ENCODE measurements at regions not wholly inside any gene's neighbourhood (a gene's known extent, or its start where the extent isn't known, plus 50 kb on each side); places are given as distances from the start of the nearest gene placed in this dataset.
"Not testable (repeated sequence)": the region's sequence is repeated elsewhere in the genome, so short reads cannot be mapped to it uniquely, and the experiment has no call there.

DNA sequence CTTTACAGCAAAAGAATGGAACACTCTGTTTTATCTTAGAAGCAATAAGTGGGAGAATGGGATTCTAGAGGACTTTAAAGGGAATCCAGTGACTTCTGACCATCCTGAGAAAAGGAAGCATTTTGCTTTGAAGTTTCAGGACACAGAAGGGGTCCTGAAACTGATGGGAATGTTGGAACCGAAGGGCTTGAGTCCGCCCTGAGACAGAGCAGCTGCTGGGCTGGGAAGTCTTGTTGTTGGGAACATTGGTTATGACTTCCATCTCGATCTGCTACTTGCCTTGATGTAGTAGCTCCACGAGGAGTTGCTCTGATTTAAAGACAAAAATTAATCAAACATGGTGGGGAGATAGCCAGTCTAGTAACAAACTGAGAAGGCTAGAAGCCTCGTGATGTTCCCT, 177.6 kb downstream of the JCAD start:
- no peak for DNase-seq (ENCODE audit: low spot score)

DNA sequence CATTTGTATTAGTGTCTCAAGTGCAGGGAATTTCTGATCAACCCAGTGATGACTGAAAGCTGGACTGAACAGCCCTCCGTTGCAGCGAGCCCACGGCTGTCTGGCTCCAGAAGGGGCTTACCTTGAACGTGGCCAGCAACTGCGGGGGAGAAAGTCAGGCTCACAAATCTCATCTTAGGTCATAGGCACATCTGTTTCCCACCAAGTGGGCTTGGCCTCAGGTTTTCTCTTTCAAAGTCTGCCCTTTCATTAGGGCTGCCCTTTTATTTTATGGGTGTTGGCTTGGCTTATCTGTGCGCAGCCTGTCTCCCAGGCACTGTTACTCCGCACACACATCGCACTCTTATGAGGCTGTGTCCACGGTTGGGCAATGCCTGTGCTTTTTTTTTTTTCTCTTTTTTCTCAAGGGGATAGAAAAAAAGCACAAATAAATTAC, 178.0 kb downstream of the JCAD start:
- DNase-seq (ENCODE audit: low spot score): no peak

DNA sequence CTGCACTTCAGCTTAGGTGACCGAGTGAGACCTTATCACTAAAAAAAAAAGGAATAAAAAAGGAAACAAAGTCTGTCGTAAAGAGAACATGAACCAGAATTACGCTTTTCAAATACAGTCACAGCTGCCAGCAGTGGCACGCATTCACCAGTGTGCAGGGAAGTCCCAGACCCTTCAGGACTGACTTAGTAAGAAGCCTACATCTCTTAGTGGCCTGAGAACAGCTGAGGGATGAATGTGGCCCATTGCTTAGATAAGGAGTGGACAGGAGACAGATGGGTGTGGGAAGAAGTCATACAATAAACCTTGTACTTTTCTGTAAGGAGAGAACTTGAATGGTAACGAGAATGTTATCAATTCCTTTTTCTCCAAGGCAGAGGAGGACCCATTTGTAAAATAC, 178.5 kb downstream of the JCAD start:
- no peak for DNase-seq (ENCODE audit: low spot score)

DNA sequence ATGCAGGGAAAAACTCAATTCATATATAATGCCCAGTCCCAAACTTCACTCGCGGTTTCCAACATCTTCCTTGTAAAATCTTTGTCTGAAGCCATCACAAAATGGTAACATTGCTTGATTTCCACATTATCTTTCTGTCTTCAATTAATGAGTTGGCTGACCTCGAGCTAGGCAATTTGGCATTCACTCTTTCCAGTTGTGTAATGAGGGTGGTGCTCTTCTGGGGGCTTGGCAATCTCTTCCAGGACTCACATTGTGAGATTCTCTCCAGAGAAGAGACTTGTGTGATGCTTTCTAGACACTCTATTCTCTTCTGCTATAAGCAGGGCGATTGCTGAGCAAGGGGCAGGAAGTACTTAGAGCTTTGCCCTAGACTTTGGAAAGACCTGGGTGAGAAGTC, 179.5 kb downstream of the JCAD start:
- DNase-seq (ENCODE audit: low spot score): no peak

DNA sequence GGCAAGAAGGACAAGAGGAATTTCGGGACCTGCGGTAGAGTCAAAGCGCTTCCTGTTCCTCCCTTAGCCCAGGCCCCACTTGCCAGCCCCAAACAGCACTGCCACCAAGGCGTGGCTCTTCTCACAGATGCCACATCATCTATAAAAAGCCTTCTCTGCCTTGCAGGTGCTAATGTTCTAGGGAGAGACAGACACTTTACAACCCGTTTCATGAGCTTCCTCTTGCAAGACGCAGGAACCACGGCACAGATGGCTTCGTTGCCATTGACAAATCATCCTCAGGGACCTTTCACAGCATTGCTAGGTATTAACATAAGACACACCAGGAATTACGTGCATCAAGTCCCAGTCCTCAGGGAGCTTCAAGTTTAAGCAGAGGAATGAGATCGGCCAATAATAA, 180.9 kb downstream of the JCAD start:
- DNase-seq (ENCODE audit: low spot score): no peak

DNA sequence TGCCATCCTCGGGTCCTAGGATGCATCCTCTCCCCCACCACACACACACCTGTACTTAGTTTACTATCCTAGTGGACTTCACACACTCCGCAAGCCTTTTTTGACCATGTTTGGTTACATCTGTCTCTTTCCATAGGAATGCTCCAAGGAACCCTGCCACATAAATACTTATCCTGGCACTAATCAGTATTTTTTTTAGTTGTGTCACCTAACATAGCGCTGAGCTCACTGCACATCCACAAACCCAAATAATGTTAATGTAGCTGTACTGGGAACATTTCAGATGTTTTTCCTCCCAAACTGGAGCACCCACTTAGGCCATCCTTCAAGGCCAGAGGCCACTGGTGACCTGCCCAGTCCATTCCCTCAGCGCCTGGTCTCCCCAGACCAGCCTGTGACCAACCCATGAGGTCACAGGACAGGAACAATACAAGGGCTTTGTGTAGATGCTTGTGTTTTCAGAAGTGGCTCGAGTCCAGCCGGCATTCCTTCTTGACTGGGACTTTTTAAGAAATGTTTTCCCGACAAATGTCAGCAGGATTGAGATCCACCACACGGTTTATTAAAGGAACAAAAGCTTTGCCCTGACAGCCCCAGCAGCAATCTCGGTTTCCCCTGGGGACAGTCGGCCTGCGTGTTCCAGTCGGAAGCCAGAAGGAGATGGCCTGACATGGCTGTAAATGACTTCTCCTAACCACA, 181.4 kb downstream of the JCAD start:
- DNase-seq (ENCODE audit: low spot score): no peak

DNA sequence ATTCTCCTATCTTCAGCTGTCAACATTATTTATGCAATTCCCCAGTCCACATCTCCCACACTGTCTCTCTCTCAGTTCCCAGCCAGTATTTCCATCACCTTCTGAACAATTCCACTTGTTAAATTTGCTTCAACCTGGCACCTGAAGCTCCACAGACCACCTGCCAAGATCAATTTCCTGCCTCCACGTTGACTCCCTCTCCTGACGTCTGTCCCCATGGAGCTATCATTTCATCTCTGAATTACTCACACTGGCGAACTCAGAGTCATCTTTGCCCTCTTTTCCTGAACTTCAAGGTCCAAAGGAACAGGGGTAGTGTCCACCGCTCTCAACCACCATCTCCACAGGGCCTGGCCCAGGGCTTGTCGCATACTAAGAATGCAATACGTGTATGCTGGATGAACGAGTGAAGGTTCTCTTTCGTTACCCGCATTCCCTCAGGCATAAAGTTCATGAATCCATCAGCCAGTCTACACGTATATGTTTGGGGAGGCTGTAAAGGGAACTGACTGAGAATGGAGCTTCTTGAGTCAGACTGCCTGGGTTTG, 183.3 kb downstream of the JCAD start:
- no peak for DNase-seq (ENCODE audit: low spot score)

DNA sequence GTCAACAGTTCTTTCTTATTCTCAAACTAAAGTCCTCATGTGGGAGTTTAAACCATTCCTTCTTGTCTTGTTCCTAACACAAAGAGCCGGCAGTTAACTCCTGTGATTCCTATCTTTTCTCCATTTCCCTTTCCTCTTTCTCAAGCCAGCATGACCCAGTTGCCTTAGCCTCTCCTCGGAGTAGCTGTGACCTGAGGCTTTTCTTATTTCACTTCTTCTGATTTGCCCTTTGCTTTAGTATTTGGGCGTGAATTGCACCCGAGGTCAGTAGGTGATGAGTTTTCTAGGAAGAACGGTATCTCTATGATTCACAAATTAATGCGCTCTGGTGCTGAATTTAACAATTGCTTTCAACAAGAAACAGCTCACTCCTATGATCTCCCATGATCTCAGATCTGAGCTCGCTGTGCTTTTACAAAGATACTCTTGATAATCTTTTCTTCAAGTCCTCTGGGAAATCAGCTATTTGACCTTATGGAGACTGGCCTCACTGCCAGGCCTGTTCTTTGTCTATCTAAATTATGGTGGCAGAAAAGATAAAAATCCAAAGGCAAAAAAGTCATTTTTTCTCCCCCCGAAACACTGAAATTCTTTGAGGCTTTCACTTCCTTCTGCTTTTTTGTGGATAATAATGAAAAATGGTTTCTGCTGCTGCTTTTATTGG, 184.6 kb downstream of the JCAD start:
- no peak for DNase-seq (ENCODE audit: low spot score)

DNA sequence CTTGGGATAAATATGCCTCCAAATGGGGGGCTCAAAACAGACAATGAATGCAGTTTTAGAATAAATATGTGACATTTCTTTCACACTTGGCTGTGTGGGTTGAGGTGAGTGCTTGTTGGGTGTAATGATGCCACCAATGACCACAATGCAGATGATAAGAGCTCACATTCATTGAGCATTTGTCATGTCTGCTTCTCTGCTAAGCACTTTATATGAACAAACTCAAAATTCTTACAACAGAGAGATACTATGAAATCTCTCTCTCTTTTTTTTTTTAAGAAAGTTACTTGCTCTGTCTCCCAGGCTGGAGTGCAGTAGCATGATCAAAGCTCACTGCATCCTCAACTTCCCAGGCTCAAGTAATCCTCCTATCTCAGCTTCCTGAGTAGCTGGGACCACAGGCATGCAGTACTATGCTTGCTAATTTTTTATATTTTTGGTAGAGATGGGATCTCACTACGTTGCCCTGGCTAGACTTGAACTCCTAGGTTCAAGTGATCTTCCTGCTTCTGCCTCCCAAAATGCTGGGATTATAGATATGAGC, 185.4 kb downstream of the JCAD start:
- no peak for DNase-seq (ENCODE audit: low spot score)

DNA sequence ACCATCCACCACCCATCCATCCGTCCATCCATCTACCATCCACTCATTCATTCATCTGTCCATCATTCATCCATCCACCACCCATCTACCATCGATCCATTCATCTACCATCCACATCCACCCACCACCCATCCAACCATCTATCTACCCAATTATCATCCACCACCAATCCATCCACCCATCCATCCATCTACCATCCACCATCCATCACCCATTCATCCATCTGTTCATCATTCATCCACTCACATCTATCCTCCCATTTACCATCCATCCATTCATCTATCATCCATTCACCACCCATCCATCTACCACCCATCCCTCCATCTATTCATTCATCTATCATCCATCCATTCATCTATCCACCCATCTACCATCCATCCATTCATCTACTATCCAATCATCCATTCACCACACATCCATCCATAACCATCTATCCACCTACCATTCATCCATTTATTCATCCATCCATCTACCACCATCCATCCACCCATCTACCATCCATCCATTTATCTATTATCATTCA, 188.8 kb downstream of the JCAD start:
- DNase-seq (ENCODE audit: low spot score): no peak

DNA sequence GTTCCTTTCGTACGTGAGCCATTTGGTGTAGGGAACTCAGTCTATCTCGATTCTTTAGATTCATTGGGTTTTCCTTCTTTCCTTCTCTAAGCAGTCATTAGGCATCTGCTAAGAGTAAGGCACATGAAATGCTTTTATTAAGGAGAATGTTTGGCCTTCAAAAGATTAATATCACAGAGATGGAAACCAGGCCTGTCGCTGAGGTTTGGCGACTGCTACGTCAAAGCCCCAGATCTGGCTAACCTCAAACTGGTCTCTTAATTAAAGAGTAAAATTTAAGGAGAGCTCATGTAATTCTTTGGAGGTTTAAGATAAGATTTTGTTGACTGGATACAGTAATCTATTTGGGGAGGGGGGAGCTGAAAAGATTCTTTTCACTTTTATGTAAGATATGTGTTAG, 189.8 kb downstream of the JCAD start:
- peak; percentile 23 for DNase-seq (ENCODE audit: low spot score)

DNA sequence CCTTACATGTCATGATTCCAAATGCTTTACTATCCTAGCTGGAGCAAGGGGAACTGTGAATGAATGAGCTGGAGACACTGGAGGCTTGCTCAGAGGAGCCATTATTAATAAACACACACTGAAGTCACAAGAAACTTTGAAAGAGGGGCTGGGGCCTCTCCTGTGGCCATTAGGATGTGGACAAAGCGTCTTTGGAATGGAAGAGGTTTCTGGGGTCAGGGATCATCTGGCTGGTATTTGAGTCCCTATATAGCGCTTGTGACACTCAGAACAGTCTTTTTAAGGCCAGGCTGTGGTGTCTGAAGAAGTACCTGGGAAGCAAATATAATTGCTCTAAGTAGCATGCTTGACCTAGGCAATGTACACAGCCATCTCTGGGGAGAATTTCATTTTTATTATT, 193.0 kb downstream of the JCAD start:
- no peak for DNase-seq (ENCODE audit: low spot score)

DNA sequence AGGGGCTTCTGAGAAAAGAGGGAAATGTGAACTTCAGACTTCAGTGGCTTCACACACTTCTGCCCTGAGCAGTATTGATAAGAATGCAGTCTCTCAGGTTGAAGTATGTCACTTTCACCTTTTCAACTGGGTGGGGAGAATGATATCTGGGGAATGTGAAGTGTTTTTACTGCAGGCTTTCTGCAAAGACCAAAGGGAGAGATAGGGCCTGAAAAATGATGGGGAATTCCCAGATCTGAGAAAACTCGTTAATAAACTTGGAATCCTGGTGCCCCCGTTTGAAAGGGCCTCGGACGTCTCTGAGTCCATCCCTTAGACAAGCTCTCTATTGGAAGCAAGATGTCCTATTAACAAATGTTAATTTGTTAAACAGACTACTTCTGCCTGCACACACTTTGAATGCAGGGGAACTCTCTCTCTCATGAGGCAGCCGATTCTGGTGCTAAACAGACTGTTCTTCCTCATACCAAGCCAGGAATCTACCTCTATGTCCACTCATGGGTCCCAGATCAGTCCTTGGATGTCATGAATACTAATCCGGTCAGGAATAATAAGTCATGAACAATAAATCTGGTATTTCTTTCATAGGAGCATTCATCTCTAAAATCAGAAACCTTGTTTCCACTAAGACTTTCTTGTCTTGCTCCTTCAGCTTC, 193.6 kb downstream of the JCAD start:
- DNase-seq (ENCODE audit: low spot score): no peak

DNA sequence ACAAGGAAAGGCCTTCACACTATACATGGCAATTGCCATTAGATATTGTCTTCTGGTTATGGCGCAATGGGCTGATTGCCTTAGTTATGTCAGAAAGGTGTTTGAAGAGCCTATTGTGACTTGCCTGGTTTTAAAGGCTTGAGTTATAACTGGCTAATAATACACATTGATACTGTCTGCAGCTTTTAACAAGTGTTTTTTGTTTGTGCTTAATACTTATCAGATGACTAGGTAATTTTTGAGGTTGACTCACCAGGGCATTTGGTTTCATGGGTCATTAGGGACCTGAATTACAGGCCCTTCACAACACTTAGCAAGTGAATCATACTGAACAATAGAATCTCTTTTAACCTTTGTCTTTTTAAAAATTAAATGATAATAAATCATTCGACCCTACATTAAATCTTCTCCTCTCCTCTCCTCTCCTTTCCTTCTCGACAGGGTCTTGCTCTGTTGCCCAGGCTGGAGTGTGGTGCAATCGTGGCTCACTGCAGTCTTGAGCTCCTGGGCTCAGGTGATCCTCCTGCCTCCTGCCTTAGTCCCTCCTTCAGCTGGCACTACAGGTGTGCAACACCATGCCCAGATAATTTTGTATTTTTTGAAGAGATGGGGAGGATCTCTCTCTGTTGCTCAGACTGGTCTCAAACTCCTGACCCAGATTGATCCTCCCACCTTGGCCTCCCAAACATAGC, 196.3 kb downstream of the JCAD start:
- no peak for DNase-seq (ENCODE audit: low spot score)

DNA sequence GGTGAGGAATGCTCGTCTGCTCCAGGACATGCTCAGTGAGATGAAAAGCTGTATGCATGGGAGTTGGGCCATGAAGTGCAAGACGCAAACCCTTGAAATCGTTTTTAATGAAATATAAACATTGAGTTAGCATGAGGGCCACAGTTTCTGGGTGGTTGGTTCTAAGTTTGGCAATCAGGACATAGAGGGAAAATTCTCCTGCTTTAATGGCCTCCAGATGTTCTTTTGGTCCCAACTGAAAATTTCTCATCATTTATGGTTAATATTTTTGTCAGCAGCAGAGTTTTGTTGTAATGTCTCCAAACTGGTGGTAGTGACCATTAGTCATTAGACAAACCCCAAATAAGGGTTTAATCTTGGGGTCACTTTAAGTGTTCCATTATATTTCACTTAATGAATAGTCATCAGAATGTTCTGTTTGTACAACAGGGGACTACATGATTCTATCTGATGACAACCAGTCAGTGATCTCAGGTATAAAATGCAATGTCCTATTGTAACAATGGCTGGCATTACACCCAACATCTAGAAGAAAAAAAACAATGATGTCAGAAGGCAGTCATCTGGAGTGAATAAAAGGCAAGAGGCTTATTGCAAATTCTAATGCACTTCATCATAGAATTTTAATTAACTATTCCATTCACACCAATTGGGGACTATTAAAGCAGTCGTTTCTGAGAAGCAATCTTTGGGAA, 197.4 kb downstream of the JCAD start:
- no peak for DNase-seq (ENCODE audit: low spot score)

DNA sequence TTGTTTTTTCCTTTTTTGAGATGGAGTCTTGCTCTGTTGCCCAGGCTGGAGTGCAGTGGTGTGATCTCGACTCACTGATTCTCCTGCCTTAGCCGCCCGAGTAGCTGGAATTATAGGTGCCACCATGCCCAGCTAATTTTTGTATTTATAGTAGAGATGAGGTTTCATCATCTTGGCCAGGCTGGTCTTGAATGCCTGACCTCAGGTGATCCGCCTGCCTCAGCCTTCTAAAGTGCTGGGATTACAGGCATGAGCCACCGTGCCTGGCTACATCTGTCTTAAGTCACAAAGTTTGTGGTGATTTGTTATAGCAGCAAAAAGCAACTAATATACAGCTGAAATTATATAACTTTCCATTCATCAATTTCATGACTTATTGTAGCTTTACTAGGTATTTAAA, 198.2 kb downstream of the JCAD start:
- not testable (repeated sequence) for DNase-seq (ENCODE audit: low spot score)

DNA sequence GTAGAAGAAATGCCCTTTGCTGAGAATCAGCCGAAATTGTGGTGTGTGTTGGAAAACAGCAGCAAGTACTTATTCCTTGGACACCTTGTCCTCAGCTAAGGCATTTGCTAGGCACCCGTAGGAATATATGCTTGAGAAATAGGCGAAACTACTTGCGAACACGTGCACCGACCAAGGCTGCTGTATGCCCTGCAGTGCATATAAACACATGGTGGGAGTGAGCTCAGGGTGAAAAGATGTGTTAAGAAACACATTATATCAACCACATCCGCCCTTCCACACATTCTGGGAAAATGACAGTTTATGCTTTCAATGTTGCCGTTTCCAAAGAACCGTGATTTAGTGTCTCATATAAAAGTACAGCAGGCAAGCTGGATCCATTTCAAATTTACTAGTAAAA, 199.2 kb downstream of the JCAD start:
- DNase-seq (ENCODE audit: low spot score): no peak

DNA sequence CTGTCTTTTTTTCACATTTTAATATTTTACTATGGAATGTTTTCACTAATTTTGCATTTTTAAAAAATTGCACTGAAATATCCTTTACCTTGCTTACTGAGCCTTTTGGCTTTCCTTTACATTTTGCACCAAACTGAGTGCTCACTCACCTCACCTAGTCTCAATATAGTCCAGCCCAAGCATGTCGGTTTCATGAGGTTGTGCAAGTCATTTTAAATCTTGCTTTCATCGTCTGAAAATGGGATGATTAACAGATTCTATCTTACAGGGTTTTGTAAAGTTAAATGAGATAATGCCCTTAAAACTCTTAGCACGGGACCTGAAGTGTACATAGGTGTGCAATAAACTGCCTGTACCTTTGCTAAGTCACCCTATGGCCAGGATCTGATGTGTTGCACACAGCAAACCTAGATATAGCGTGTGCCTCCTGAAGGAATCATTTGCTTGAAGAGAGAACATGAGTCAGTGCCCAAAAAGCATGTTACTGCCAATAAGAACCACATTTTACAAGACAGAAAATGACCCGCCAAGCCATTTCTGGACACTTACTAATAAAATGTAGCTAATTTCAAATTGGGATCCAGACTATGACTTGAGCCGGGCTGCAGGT, 199.8 kb downstream of the JCAD start:
- no peak for DNase-seq (ENCODE audit: low spot score)

DNA sequence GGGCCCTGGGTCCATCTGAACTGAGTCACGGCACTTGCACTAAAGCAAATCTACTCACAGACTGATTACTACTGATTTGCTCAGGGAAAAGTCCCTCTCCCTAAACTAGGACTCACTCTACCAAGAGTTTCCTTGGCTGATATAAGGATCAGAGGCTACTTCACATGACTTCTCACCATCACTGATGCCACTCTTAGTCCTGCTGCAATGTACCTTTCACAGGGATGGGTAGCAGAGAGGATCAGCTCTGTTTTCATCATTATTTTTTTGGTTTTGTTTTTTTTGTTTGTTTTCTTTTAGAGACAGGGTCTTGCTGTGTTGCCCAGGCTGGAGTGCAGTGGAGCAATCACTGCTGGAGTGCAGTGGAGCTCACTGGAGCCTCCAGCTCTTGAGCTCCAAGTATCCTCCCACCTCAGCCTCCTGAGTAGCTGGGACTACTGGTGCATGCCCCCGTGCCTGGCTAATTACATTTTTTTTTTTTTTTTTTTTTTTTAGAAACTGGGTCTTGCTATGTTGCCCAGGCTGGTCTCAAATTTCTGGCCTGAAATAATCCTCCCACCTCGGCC, 200.6 kb downstream of the JCAD start:
- DNase-seq (ENCODE audit: low spot score): no peak

Data from mucosa of gallbladder (tissue), 1 donor.